COLO829 (cell line): ENCODE measurements at regions not wholly inside any gene's neighbourhood (a gene's known extent, or its start where the extent isn't known, plus 50 kb on each side); places are given as distances from the start of the nearest gene placed in this dataset.

Source experiments
- DNase-seq: peaks from one replicate; pipeline ENCODE4 v3.0.0; 2012; ENCODE audit warnings: low spot score

DNA sequence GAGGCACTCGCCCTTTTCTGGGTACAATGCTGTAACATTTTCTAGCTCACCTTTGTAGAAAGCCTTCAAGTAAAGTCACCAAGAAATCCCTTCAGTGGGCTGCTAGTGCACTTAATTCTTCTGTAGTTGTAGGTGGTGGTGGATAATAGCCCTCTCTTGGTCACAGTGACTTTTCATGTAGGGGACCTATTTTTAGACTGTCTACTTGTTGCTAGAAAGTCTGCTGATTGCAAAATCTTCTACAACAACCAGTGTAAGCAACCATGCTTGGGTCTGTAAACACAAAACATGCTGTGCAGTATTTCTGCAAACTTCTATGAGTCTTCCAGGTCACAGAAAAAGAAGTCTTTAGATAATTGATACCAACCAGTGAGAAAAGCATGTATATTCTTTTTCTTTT is 55.6 kb downstream of the PBDC1 start:
- DNase-seq = no peak

DNA sequence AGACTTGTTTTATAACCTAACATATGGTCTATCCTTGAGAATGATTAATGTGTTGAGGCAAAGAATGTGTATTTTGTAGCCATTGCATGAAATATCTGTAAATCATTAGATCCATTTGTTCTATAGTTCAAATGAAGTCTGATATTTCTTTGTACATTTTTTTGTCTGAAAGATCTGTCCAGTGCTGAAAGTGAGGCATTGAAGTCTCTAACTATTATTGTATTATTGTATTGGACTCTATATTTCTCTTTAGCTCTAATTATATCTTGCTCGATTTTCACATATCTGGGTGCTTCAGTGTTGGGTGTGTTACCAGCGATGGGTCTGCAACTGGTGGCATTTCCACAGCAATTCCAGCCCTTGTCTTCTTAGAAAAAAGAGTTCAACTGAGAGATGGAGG is 76.0 kb downstream of the PBDC1 start:
- DNase-seq = no peak

DNA sequence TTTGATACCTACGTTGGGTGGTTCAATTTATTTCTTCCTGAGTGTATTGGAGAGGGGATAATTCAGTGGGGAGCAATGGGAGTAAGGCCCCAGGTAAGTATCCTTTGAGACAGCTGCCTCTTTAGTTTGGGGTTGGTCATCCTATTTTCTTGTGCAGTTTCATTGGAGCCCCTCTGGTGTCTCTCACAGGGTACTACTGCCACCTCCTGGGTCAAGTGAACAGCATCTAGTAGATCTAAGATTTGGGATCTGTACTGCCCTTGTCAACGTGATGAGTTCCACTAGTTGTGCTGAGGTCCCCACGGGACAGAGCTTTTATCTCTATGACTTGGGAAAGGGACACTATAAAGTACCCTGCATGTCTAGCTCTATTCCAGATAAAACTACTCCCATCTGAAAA is 80.6 kb downstream of the PBDC1 start:
- peak; percentile 33 for DNase-seq

DNA sequence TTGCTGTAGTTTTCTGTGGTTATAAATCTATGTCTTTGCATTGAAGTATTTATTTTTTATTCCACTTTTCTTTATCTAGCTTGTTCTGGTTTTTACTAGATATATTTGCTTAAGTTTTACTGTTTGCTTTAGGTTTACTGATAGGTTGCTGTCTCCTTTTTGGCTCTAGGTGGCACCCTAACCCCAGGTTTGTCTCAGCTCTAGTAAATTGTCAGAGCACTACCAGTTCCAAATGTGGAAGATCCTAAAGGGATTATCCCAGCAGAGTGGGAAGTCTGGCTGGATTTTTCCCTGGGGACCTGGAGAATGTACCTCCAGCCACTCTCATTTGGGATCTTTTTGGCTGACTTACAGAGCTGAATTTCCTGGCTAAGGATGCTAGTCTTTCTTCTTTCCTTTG is 106.1 kb downstream of the PBDC1 start:
- peak; percentile 26 for DNase-seq
